GM21529 (cell line): ENCODE measurements at regions not wholly inside any gene's neighbourhood (a gene's known extent, or its start where the extent isn't known, plus 50 kb on each side); places are given as distances from the start of the nearest gene placed in this dataset.
"Not testable (repeated sequence)": the region's sequence is repeated elsewhere in the genome, so short reads cannot be mapped to it uniquely, and the experiment has no call there.

Experiments
- ATAC-seq: cut with Tn5 transposase; IDR thresholded peaks from one replicate; pipeline ENCODE4 v1.9.1; 2021; ENCODE audit not compliant: unreplicated experiment

- no peak for ATAC-seq
Observed at GRCh38 chr20:48008850-48009515, 223.7 kb upstream of the SULF2 start.

- no peak for ATAC-seq
Observed at GRCh38 chr20:48007351-48007750, 222.1 kb upstream of the SULF2 start.

GRCh38 chr20:48006036-48006833, 221.0 kb upstream of the SULF2 start:
- no peak for ATAC-seq

GRCh38 chr20:48003021-48003420, 217.7 kb upstream of the SULF2 start:
- ATAC-seq = no peak

- ATAC-seq = peak; percentile 91
Observed at GRCh38 chr20:48002517-48002970, 217.3 kb upstream of the SULF2 start.

GRCh38 chr20:47999166-47999565, 213.9 kb upstream of the SULF2 start:
- ATAC-seq = no peak

GRCh38 chr20:47998736-47999135, 213.5 kb upstream of the SULF2 start:
- no peak for ATAC-seq

GRCh38 chr20:47995661-47996060, 210.4 kb upstream of the SULF2 start:
- no peak for ATAC-seq

- no peak for ATAC-seq
Observed at GRCh38 chr20:47993817-47994216, 208.5 kb upstream of the SULF2 start.

- no peak for ATAC-seq
Observed at GRCh38 chr20:47993035-47993755, 207.9 kb upstream of the SULF2 start.

GRCh38 chr20:47991875-47992488, 206.7 kb upstream of the SULF2 start:
- no peak for ATAC-seq

GRCh38 chr20:47990507-47991150, 205.3 kb upstream of the SULF2 start:
- ATAC-seq = no peak

GRCh38 chr20:47989957-47990356, 204.7 kb upstream of the SULF2 start:
- no peak for ATAC-seq

- ATAC-seq = no peak
Observed at GRCh38 chr20:47988676-47989075, 203.4 kb upstream of the SULF2 start.

- no peak for ATAC-seq
Observed at GRCh38 chr20:47985092-47985850, 200.0 kb upstream of the SULF2 start.

GRCh38 chr20:47984437-47984836, 199.2 kb upstream of the SULF2 start:
- ATAC-seq = no peak

GRCh38 chr20:47983642-47984041, 198.4 kb upstream of the SULF2 start:
- ATAC-seq = not testable (repeated sequence)

- ATAC-seq = no peak
Observed at GRCh38 chr20:47982574-47983360, 197.5 kb upstream of the SULF2 start.

GRCh38 chr20:47981222-47981621, 195.9 kb upstream of the SULF2 start:
- no peak for ATAC-seq
